ENCODE measurements at regions not wholly inside any gene's neighbourhood (a gene's known extent, or its start where the extent isn't known, plus 50 kb on each side); places are given as distances from the start of the nearest gene placed in this dataset.
"Not testable (repeated sequence)": the region's sequence is repeated elsewhere in the genome, so short reads cannot be mapped to it uniquely, and the experiment has no call there.

GRCh38 chr12:28693565-28694219 is 455.4 kb upstream of the FAR2 start:
- no peak for DNase-seq

DNA sequence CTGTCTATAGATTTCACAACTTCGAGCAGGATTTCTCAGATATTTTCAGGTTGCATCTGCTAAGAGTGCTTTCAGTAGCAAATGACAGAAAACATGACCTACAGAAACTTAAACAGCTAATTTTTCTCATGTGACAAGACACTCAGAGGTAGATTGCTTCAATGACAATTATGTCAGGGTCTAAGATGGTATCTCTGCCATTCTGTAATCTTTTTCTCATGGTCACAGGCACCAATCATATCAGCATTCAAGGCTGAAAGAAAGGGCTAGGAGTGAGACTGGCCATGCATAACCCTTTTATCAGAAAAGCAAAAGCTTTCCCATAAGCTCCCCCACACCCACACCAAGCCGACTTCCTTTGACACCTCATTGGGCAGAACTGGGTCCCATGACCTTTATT is 450.5 kb upstream of the FAR2 start:
- DNase-seq: no peak

GRCh38 chr12:28699029-28699428 is 450.0 kb upstream of the FAR2 start:
- no peak for DNase-seq

GRCh38 chr12:28700161-28700560 is 448.9 kb upstream of the FAR2 start:
- no peak for DNase-seq

DNA sequence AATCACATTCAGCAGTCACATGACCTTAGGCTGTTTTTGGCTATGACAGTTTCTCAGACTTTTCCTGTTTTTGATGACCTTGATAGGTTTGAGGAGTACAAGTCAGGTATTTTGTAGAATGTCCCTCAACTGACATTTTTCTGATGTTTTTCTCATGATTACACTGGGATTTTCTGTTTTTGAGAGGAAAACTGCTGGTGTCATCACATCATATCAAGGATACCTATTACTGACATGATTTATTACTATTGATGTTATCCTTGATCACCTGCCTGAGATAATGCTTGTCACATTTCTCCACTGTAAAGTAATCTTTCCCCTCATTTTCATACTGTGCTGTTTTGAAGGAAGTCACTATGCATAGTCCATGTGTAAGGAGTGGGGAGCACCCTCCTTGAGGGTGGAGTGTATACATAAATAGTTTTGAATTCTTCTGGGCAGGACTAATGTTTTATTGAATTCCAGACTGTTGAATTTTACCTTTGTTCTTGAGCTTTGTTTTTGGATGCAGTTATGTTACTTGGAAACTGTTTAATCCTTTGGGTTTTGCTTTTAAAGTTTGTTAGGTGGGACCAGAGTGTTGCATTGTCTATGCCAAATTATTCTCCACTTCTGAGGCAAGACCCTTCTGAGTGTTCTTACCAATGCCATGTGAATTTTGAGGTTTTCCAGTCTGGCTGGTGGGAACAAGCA is 444.5 kb upstream of the FAR2 start:
- DNase-seq: no peak

DNA sequence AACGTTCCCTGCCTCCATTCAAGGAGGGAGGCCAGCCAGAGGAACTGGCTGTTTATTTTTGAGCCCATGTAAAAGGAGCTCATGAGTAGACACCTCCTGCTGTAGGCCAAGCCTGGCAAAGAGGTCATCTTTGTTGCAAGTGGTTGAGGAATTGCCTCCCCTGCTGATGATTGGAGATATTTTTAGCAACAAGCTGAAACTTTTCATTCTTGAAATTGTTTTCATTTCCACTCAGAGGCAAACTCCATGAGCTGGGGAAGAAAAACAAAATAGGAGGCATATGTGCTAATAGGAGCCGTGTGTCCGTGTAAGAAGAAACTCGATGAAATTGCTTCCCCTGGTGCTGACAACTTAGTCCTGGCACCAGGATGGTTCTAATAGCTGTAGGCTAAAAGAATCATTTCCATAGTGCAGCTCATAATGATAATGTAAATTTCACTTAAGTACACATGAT is 440.1 kb upstream of the FAR2 start:
- DNase-seq: no peak

DNA sequence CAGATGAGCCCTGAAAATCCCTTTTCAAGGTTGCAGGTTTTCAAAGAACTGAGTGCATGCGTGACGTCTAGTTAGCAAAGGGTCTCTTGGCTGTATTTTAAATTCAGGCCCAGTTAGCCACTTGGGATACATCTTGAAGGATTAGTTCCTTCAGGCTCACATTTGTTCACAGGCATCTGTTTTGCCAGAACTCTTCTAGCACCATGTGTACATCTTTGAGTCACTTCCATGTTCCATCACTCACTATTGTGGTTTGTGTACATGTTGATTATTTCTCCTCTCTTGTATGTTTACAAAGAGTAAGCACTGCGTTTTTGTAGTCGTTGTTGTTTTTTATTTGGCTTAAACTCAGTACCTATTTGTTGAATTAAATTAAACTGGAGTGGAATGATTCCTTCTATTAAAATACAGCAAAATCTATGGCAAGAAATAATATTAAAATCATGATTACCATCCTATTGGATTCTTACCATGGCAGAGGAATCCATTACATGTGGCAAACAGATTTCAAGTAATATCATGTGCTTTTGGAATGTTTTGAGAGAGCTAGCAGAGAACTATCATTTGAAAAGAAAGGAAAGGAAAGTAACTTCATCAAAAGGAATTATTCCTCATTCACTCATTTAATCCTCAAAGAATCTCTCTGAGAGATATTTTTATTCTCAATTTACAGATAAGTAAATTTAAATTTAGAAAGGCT is 438.9 kb upstream of the FAR2 start:
- DNase-seq: no peak

- DNase-seq: no peak
Measured at GRCh38 chr12:28710882-28711281, 438.2 kb upstream of the FAR2 start.

- no peak for DNase-seq
Measured at GRCh38 chr12:28711421-28711820, 437.7 kb upstream of the FAR2 start.

DNA sequence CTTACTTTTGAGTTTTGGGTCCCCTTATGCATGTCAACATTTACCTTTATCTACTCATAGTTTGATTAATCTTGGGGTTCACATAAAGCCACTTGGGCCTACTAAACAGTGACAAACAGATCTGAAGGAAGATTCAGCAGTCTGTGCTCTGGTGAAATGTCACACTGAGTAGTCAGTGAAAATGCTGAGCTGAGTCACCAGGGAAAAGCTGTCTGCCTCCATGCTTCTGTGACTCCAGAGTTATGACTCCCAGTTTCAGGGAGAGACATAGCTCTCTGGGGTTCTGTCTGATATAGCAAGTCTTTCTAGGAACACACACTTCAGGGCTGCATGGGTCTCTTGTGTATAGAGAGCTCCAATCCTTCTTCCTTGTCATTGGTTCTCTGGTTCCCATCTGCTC is 406.3 kb upstream of the FAR2 start:
- no peak for DNase-seq

- no peak for DNase-seq
Measured at GRCh38 chr12:28746734-28747325, 402.2 kb upstream of the FAR2 start.

GRCh38 chr12:28750946-28751685 is 398.0 kb upstream of the FAR2 start:
- DNase-seq: no peak

GRCh38 chr12:28755027-28755426 is 394.1 kb upstream of the FAR2 start:
- DNase-seq: no peak

- no peak for DNase-seq
Measured at GRCh38 chr12:28759333-28759732, 389.7 kb upstream of the FAR2 start.

DNA sequence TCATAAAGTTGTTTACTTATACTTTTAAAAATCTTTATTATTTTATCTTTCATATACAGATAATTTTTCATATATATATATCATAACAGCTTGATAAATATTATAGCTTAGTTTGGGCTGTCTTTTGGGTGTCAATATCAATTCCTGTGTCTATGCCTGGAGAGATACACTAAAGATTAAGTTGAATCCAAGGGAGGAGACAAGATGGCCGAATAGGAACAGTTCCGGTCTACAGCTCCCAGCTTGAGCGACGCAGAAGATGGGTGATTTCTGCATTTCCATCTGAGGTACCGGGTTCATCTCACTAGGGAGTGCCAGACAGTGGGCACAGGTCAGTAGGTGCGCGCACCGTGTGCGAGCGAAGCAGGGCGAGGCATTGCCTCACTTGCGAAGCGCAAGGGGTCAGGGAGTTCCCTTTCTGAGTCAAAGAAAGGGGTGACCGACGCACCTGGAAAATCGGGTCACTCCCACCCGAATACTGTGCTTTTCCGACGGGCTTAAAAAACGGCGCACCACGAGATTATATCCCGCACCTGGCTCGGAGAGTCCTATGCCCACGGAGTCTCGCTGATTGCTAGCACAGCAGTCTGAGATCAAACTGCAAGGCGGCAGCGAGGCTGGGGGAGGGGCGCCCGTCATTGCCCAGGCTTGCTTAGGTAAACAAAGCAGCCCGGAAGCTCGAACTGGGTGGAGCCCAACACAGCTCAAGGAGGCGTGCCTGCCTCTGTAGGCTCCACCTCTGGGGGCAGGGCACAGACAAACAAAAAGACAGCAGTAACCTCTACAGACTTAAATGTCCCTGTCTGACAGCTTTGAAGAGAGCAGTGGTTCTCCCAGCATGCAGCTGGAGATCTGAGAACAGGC is 388.8 kb upstream of the FAR2 start:
- DNase-seq: not testable (repeated sequence)

- not testable (repeated sequence) for DNase-seq
Measured at GRCh38 chr12:28761897-28762296, 387.2 kb upstream of the FAR2 start.

- no peak for DNase-seq
Measured at GRCh38 chr12:28766398-28766797, 382.7 kb upstream of the FAR2 start.

DNA sequence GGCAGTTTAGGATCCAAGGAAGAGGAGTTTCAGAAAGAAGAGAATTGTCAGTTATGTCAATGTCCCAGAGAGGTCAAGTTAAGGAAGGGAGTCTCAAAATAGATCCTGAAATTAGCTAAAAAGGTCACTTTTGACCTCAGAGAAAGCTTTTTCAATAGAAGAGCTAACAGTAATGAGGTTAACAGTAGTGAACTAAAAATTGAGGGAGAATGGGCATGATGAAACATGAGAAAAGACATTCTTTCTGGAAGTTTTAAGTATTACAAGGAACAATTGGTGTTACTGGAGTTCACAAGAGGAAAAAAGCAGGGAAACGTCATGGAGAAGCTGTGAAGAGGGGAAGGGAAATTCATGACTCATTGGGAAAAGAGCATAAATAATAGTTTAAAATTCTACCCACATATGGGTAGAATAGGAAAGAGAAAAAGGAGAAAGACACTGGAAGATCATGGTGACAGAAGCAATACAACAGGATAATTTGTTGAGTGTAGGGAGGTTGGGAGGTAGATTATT is 381.2 kb upstream of the FAR2 start:
- DNase-seq: no peak

DNA sequence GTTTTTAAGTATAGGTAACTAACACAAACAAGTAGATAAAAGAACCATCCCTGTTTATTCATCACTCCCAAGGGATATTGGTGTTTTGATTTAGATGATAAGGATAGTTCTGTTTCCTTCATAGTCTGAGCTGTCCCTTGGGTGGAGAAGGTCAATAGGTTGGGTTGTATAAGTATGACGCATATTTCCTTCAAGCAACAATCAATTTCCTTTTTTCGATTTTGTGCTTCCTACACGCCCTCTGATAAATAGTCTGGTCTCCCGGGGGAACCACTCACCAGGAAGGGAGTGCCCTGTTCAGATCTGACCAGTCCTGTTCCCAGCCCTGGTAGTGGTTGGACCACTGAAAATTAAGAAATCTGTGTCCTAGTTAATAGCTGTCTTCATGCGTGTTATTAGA is 378.8 kb upstream of the FAR2 start:
- DNase-seq: no peak

DNA sequence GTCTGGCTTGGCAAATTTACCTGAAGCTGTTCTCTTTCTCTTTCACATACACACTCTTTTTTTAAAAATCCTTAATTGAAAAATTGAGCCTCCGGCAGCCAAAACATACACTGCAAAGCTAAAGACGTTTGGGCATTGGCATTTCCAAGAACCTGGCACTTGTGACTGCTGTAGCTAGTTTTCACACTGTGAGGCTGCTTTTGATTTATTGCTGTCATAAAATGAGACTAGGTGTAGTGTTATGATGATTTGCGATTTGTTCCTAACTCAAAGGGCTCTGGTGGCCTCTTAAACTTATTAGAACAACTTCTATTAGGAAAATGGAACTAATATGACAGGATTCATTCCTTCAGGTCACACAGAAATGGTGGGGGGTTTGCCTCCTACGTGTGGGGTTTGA is 377.1 kb upstream of the FAR2 start:
- DNase-seq: no peak

- DNase-seq: no peak
Measured at GRCh38 chr12:28775556-28775955, 373.5 kb upstream of the FAR2 start.

DNA sequence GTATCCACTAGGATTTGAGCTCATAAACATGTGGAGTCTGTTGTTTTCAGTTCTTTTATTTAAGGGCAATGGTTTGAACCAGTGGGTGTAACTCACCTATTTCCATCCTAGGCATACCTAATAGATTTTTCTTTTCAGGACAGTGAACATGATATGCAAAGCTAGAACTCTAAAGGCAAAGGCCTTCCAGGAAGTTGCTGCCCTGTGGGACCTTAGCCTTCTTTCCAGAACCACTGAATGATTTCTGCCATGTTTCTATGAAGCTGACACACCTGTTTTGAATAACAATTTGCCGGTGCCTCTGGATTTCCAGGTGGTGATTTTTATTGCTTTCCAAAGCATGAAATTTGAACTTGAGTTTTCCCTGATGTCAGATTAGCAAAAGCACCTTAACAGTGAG is 372.9 kb upstream of the FAR2 start:
- no peak for DNase-seq

Data from CD4-positive, alpha-beta T cell treated with Interleukin-17A for 4 hours (primary cell).